Keratinocyte (primary cell): ENCODE measurements at regions not wholly inside any gene's neighbourhood (a gene's known extent, or its start where the extent isn't known, plus 50 kb on each side); places are given as distances from the start of the nearest gene placed in this dataset.

Experiments
- DNase-seq: peaks from one replicate; pipeline ENCODE4 v3.0.0-alpha.2; 2011; ENCODE audit warnings: low read depth, missing footprints, low spot score
- FAIRE-seq: peaks from 2 replicates; lab custom pipeline; 2011; peaks lifted over from hg19 to GRCh38; lab: Jason Lieb, UNC
- H2AFZ ChIP-seq: 2 replicates; pipeline ENCODE4 v1.6.0; 2012; ENCODE audit warnings: low read length, control low read depth, inconsistent platforms; ENCODE audit not compliant: control insufficient read depth
- H3K27ac ChIP-seq: 2 replicates; pipeline ENCODE4 v1.5.1; 2011; ENCODE audit warnings: low read length; ENCODE audit not compliant: control insufficient read depth, insufficient read depth
- H3K27me3 ChIP-seq: 3 replicates; pipeline ENCODE4 v1.6.0; 2011; ENCODE audit warnings: low read length; ENCODE audit not compliant: control insufficient read depth, insufficient read depth; ENCODE audit errors: extremely low read depth
- H3K36me3 ChIP-seq, 2 experiments: 2 replicates in 1 of 2; 3 replicates in 1 of 2; pipeline ENCODE4 v1.5.1; 2011; ENCODE audit warnings: low read length in 2 of 2, mild to moderate bottlenecking in 1 of 2; ENCODE audit not compliant: control insufficient read depth in 2 of 2, insufficient read depth in 2 of 2; ENCODE audit errors: extremely low read depth in 1 of 2
- H3K4me1 ChIP-seq: 3 replicates; pipeline ENCODE4 v1.5.1; 2011; ENCODE audit warnings: low read length; ENCODE audit not compliant: control insufficient read depth, insufficient read depth; ENCODE audit errors: extremely low read depth
- H3K4me2 ChIP-seq: 3 replicates; pipeline ENCODE4 v1.6.0; 2011; ENCODE audit warnings: low read depth, low read length; ENCODE audit not compliant: control insufficient read depth, insufficient read depth; ENCODE audit errors: extremely low read depth
- H3K4me3 ChIP-seq, 3 experiments: fragments of 200-600 bp in 1 of 3; sonication (generic) in 1 of 3; 2 replicates in 2 of 3; 3 replicates in 1 of 3; pipeline ENCODE4 v1.5.1; 2011 to 2016; ENCODE audit warnings: low read length in 3 of 3, mild to moderate bottlenecking in 3 of 3, control low read depth in 2 of 3, inconsistent platforms in 1 of 3, low read depth in 1 of 3, mixed read lengths in 1 of 3, mixed run types in 1 of 3, moderate library complexity in 1 of 3; ENCODE audit not compliant: control insufficient read depth in 2 of 3, insufficient read depth in 2 of 3; ENCODE audit errors: extremely low read depth in 1 of 3
- H3K79me2 ChIP-seq: 2 replicates; pipeline ENCODE4 v1.6.0; 2012; ENCODE audit warnings: low read length; ENCODE audit not compliant: control insufficient read depth, insufficient read depth
- H3K9ac ChIP-seq: 3 replicates; pipeline ENCODE4 v1.6.0; 2011; ENCODE audit warnings: low read length; ENCODE audit not compliant: control insufficient read depth, insufficient read depth; ENCODE audit errors: extremely low read depth
- H3K9me1 ChIP-seq: 3 replicates; pipeline ENCODE4 v1.6.0; 2011; ENCODE audit warnings: low read length; ENCODE audit not compliant: control insufficient read depth, insufficient read depth; ENCODE audit errors: extremely low read depth
- H3K9me3 ChIP-seq: 2 replicates; pipeline ENCODE4 v1.5.1; 2012; ENCODE audit warnings: low read depth, low read length; ENCODE audit not compliant: control insufficient read depth
- H4K20me1 ChIP-seq: 3 replicates; pipeline ENCODE4 v1.6.0; 2011; ENCODE audit warnings: low read length; ENCODE audit not compliant: control insufficient read depth, insufficient read depth; ENCODE audit errors: extremely low read depth
- CTCF ChIP-seq, 3 experiments: IDR thresholded peaks in 1 of 3; conservative IDR thresholded peaks in 1 of 3; optimal IDR thresholded peaks in 1 of 3; 2 replicates in 2 of 3; 3 replicates in 1 of 3; pipeline versions ENCODE3 to v1.5.1; 2011; ENCODE audit warnings: low read length in 3 of 3, mild to moderate bottlenecking in 3 of 3, moderate library complexity in 2 of 3, control low read depth in 1 of 3, inconsistent platforms in 1 of 3; ENCODE audit not compliant: insufficient read depth in 2 of 3; ENCODE audit errors: extremely low read depth in 1 of 3
- EZH2 ChIP-seq: IDR thresholded peaks from one replicate; pipeline ENCODE4 v1.6.1; 2012; ENCODE audit warnings: inconsistent platforms, mild to moderate bottlenecking, low read length, moderate library complexity
- dilution Hi-C: fragments of 300-500 bp; cut with MboI; formaldehyde crosslinking; loops from one replicate; pipeline ENCODE4 v1.7.0; 2020; ENCODE audit warnings: low sequenced_read_pairs; ENCODE audit not compliant: extremely low pct_ligation_motif_present

GRCh38 chr2:237218756-237219155 is 133.1 kb downstream of the COPS8 start:
- FAIRE-seq (no peak), DNase-seq (no peak)
- Histone ChIP-seq H3K27me3 (peaks cover 4% of the 10 kb centered on the region), H3K4me2 (no peak overlapping the region), H3K4me3 (no peak overlapping the region), H3K9ac (no peak overlapping the region), H3K4me1 (peaks cover 7% of the 10 kb centered on the region), H4K20me1 (no peaks in the 10 kb centered on the region), H3K9me1 (no peaks in the 10 kb centered on the region), H3K36me3 (no peaks in the 10 kb centered on the region), H2AFZ (no peak overlapping the region), H3K9me3 (no peaks in the 10 kb centered on the region), H3K79me2 (no peaks in the 10 kb centered on the region), H3K27ac (no peak overlapping the region)
- dilution Hi-C loops, result no loop called here
- TF ChIP-seq CTCF (optimal IDR thresholded peaks at IDR 0.05 in 1 of 3, IDR thresholded peaks at IDR 0.05 in 1 of 3, conservative IDR thresholded peaks at IDR 0.05 in 1 of 3; ENCODE audit: extremely low read depth in 1 of 3, insufficient read depth in 2 of 3, low read length in 3 of 3), result no peak
- TF ChIP-seq EZH2, result no peak

GRCh38 chr2:237219826-237220225 is 134.1 kb downstream of the COPS8 start:
- no peak for TF ChIP-seq EZH2
- TF ChIP-seq CTCF (optimal IDR thresholded peaks at IDR 0.05 in 1 of 3, IDR thresholded peaks at IDR 0.05 in 1 of 3, conservative IDR thresholded peaks at IDR 0.05 in 1 of 3; ENCODE audit: extremely low read depth in 1 of 3, insufficient read depth in 2 of 3, low read length in 3 of 3), result no peak
- dilution Hi-C loops, result no loop called here
- Histone ChIP-seq H3K9me1 (no peaks in the 10 kb centered on the region), H3K27me3 (peaks cover 4% of the 10 kb centered on the region), H4K20me1 (no peaks in the 10 kb centered on the region), H3K27ac (no peak overlapping the region), H3K36me3 (no peaks in the 10 kb centered on the region), H3K79me2 (no peaks in the 10 kb centered on the region), H3K9ac (no peak overlapping the region), H3K4me2 (no peak overlapping the region), H2AFZ (no peak overlapping the region), H3K4me1 (peaks cover 7% of the 10 kb centered on the region), H3K4me3 (no peak overlapping the region), H3K9me3 (no peaks in the 10 kb centered on the region)
- DNase-seq (no peak), FAIRE-seq (no peak)
